GM23338 (cell line): ENCODE measurements at regions not wholly inside any gene's neighbourhood (a gene's known extent, or its start where the extent isn't known, plus 50 kb on each side); places are given as distances from the start of the nearest gene placed in this dataset.

Experiments
- ATAC-seq: fragments of 200-7000 bp; cut with Tn5 transposase; 3 replicates; pipeline ENCODE4 v1.9.1; 2020
- DNase-seq: peaks from one replicate; pipeline ENCODE4 v3.0.0-alpha.2; 2015; ENCODE audit warnings: low spot score
- H2AFZ ChIP-seq: fragments of 200-600 bp; sonication (generic); 2 replicates; pipeline ENCODE4 v1.8.0; 2016; ENCODE audit warnings: antibody characterized with exemption, mild to moderate bottlenecking, moderate library complexity
- H3F3A ChIP-seq: fragments of 200-600 bp; sonication (generic); replicated peaks from 2 replicates; pipeline ENCODE4 v1.8.0; 2017; ENCODE audit warnings: antibody characterized with exemption, mixed run types, low read depth
- H3K27ac ChIP-seq: fragments of 200-600 bp; sonication (generic); 2 replicates; pipeline ENCODE4 v1.6.1; 2016; ENCODE audit warnings: low read depth
- H3K27me3 ChIP-seq: fragments of 200-600 bp; sonication (generic); 2 replicates; pipeline ENCODE4 v1.8.0; 2016; ENCODE audit warnings: mild to moderate bottlenecking, mixed run types, moderate library complexity; ENCODE audit not compliant: insufficient read depth
- H3K36me3 ChIP-seq: fragments of 200-600 bp; sonication (generic); 2 replicates; pipeline ENCODE4 v1.8.0; 2016; ENCODE audit warnings: mild to moderate bottlenecking; ENCODE audit not compliant: insufficient read depth
- H3K4me1 ChIP-seq: fragments of 200-600 bp; sonication (generic); 2 replicates; pipeline ENCODE4 v1.8.0; 2016; ENCODE audit warnings: mild to moderate bottlenecking, moderate library complexity; ENCODE audit not compliant: insufficient read depth
- H3K4me2 ChIP-seq: fragments of 200-600 bp; sonication (generic); 2 replicates; pipeline ENCODE4 v1.7.1; 2017; ENCODE audit warnings: mixed run types
- H3K4me3 ChIP-seq: fragments of 200-600 bp; sonication (generic); 2 replicates; pipeline ENCODE4 v1.6.1; 2016; ENCODE audit warnings: mixed run types
- H3K79me2 ChIP-seq: fragments of 200-600 bp; sonication (generic); replicated peaks from 2 replicates; pipeline ENCODE4 v1.8.0; 2017; ENCODE audit warnings: mild to moderate bottlenecking; ENCODE audit not compliant: insufficient read depth
- H3K9me2 ChIP-seq: fragments of 200-600 bp; sonication (generic); 2 replicates; pipeline ENCODE4 v1.8.0; 2017; ENCODE audit not compliant: insufficient read depth
- H4K20me1 ChIP-seq: fragments of 200-600 bp; sonication (generic); replicated peaks from 2 replicates; pipeline ENCODE4 v1.8.0; 2017; ENCODE audit warnings: mild to moderate bottlenecking; ENCODE audit not compliant: insufficient read depth
- H3K27ac Mint-ChIP-seq: 2 replicates; pipeline ENCODE4 v1.8.0; 2020; ENCODE audit warnings: inconsistent platforms, mild to moderate bottlenecking, moderate library complexity, mixed read lengths
- H3K27me3 Mint-ChIP-seq: 3 replicates; pipeline ENCODE4 v1.8.0; 2022; ENCODE audit warnings: low read depth, mild to moderate bottlenecking, moderate library complexity, mixed read lengths, inconsistent platforms; ENCODE audit not compliant: insufficient read depth, poor library complexity
- H3K36me3 Mint-ChIP-seq: 3 replicates; pipeline ENCODE4 v1.8.0; 2021; ENCODE audit warnings: low read depth, mild to moderate bottlenecking, inconsistent platforms, moderate library complexity, mixed read lengths
- H3K4me1 Mint-ChIP-seq: 3 replicates; pipeline ENCODE4 v1.8.0; 2020; ENCODE audit warnings: mild to moderate bottlenecking, inconsistent platforms, mixed read lengths
- H3K4me3 Mint-ChIP-seq: 3 replicates; pipeline ENCODE4 v1.8.0; 2021; ENCODE audit warnings: moderate library complexity, mild to moderate bottlenecking, inconsistent platforms, mixed read lengths
- H3K9me3 Mint-ChIP-seq: 3 replicates; pipeline ENCODE4 v1.8.0; 2020; ENCODE audit warnings: moderate library complexity, mild to moderate bottlenecking, inconsistent platforms, mixed read lengths
- EZH2phosphoT487 ChIP-seq: fragments of 200-600 bp; sonication (generic); IDR thresholded peaks from one replicate; pipeline ENCODE4 v1.8.1; 2018; ENCODE audit warnings: antibody characterized with exemption; ENCODE audit not compliant: unreplicated experiment
- REST ChIP-seq: IDR thresholded peaks from one replicate; pipeline ENCODE4 v1.6.1; 2018; ENCODE audit warnings: antibody characterized with exemption; ENCODE audit not compliant: unreplicated experiment
- ZNF331 ChIP-seq: fragments of 250-450 bp; sonication (Bioruptor Pico); IDR thresholded peaks from 2 replicates; pipeline ENCODE4 v1.5.0; 2020; ENCODE audit warnings: low read depth, mild to moderate bottlenecking, moderate library complexity
- ZNF462 ChIP-seq: fragments of 250-450 bp; sonication (Bioruptor Pico); IDR thresholded peaks from 2 replicates; pipeline ENCODE4 v1.5.0; 2020; ENCODE audit warnings: mild to moderate bottlenecking, moderate library complexity
- TF ChIP-seq, protein P1 (sequence below), 2 experiments: fragments of 200-600 bp in 1 of 2; sonication (generic) in 1 of 2; conservative IDR thresholded peaks; 2 replicates each; pipeline versions ENCODE4 v1.5.1 to v1.6.1; 2016 to 2017; ENCODE audit warnings: antibody characterized with exemption in 2 of 2, low read depth in 2 of 2, mild to moderate bottlenecking in 2 of 2, moderate library complexity in 1 of 2

GRCh38 chr3:135516143-135516542 lies 449.4 kb upstream of the PPP2R3A start:
- peak; percentile 86 for DNase-seq
- Histone ChIP-seq H3K36me3 (no peaks in the 10 kb centered on the region), H3K27me3 (no peaks in the 10 kb centered on the region), H3K9me2 (peaks cover 4% of the 10 kb centered on the region), H3K4me1 (peaks cover 3% of the 10 kb centered on the region; the same call in 1 of the 2 replicates), H3K4me2 (no peak overlapping the region), H3K79me2 (no peaks in the 10 kb centered on the region), H2AFZ (peak overlapping the region; percentile 81; the same call in 1 of the 2 replicates), H4K20me1 (no peaks in the 10 kb centered on the region), H3F3A (no peaks in the 10 kb centered on the region), H3K27ac (no peak overlapping the region), H3K4me3 (no peak overlapping the region)
- TF ChIP-seq ZNF331 (CRISPR knock-in tag): no peak
- TF ChIP-seq, protein P1, sequence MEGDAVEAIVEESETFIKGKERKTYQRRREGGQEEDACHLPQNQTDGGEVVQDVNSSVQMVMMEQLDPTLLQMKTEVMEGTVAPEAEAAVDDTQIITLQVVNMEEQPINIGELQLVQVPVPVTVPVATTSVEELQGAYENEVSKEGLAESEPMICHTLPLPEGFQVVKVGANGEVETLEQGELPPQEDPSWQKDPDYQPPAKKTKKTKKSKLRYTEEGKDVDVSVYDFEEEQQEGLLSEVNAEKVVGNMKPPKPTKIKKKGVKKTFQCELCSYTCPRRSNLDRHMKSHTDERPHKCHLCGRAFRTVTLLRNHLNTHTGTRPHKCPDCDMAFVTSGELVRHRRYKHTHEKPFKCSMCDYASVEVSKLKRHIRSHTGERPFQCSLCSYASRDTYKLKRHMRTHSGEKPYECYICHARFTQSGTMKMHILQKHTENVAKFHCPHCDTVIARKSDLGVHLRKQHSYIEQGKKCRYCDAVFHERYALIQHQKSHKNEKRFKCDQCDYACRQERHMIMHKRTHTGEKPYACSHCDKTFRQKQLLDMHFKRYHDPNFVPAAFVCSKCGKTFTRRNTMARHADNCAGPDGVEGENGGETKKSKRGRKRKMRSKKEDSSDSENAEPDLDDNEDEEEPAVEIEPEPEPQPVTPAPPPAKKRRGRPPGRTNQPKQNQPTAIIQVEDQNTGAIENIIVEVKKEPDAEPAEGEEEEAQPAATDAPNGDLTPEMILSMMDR (conservative IDR thresholded peaks at IDR 0.05; ENCODE audit: low read depth in 2 of 2): peak; percentile 62 to 70
- Mint-ChIP-seq H3K4me3 (no peak overlapping the region), H3K4me1 (peaks cover 12% of the 10 kb centered on the region), H3K27ac (no peak overlapping the region), H3K27me3 (no peaks in the 10 kb centered on the region), H3K36me3 (no peaks in the 10 kb centered on the region), H3K9me3 (no peaks in the 10 kb centered on the region)
- peak; percentile 100 for ATAC-seq

DNA sequence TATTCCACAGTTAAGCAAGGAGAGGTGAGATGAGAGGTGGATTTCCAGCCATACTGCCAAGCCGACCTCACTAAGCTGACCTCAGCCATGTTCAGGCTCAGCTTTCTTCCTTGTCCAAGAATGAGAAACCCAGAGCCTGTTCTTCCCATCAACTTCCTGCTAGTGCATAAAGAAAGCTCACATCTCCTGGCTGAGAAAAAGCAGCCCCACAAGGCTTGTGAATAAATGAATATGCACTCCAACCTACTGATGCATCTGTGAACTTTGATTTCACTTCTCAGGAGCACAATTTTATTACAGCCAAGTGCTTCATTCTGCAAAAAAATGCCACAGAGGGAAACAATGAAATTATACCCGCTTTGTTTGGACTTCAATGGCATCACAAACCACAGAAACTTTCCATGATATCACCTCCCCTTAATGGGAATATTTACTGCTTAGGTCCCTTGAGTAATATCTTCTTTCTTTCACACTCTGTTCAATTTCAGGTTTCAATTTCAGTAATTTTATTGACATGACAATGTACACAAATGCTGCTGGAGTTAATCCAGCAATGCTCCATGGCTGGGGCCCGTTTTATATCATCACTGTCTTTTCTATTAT lies 437.0 kb upstream of the PPP2R3A start:
- Histone ChIP-seq H3K27ac (no peak overlapping the region), H3K36me3 (no peaks in the 10 kb centered on the region), H3K79me2 (no peaks in the 10 kb centered on the region), H2AFZ (peak overlapping the region; percentile 28; the same call in 1 of the 2 replicates), H3K4me3 (no peak overlapping the region), H3K4me2 (no peak overlapping the region), H3F3A (no peaks in the 10 kb centered on the region), H3K4me1 (no peaks in the 10 kb centered on the region), H3K27me3 (no peaks in the 10 kb centered on the region), H4K20me1 (no peaks in the 10 kb centered on the region), H3K9me2 (no peaks in the 10 kb centered on the region; the same call in 1 of the 2 replicates)
- Mint-ChIP-seq H3K27ac (no peak overlapping the region), H3K4me3 (no peak overlapping the region), H3K9me3 (peaks cover 3% of the 10 kb centered on the region; the same call in 1 of the 3 replicates), H3K27me3 (no peaks in the 10 kb centered on the region), H3K4me1 (no peaks in the 10 kb centered on the region), H3K36me3 (no peaks in the 10 kb centered on the region)
- DNase-seq: no peak
- no peak for ATAC-seq
- no peak for TF ChIP-seq REST
- TF ChIP-seq ZNF462 (CRISPR knock-in tag): no peak
- TF ChIP-seq, protein P1 (conservative IDR thresholded peaks at IDR 0.05; ENCODE audit: low read depth in 2 of 2): no peak
- TF ChIP-seq EZH2phosphoT487: no peak
